Trophoblast cell (in vitro differentiated cells and primary cell): ENCODE measurements at regions not wholly inside any gene's neighbourhood (a gene's known extent, or its start where the extent isn't known, plus 50 kb on each side); places are given as distances from the start of the nearest gene placed in this dataset.

ENCODE experiments used
- DNase-seq, 2 donors: peaks; one replicate each; pipeline ENCODE4 v3.0.0-alpha.2; 2016
- H2AFZ ChIP-seq: 2 replicates; pipeline ENCODE4 v1.6.1; 2013; ENCODE audit warnings: low read length, moderate library complexity, mild to moderate bottlenecking; ENCODE audit not compliant: insufficient read depth, poor library complexity
- H2AK5ac ChIP-seq: 2 replicates; pipeline ENCODE4 v1.6.1; 2013; ENCODE audit warnings: mild to moderate bottlenecking, low read length
- H2BK120ac ChIP-seq: 2 replicates; pipeline ENCODE4 v1.6.1; 2013; ENCODE audit warnings: low read length, mild to moderate bottlenecking, moderate library complexity; ENCODE audit not compliant: insufficient read depth, poor library complexity
- H2BK12ac ChIP-seq: 2 replicates; pipeline ENCODE4 v1.6.1; 2013; ENCODE audit warnings: mild to moderate bottlenecking, low read length, moderate library complexity
- H2BK5ac ChIP-seq: 2 replicates; pipeline ENCODE4 v1.6.1; 2013; ENCODE audit warnings: low read length, low read depth, moderate library complexity, mild to moderate bottlenecking; ENCODE audit not compliant: poor library complexity
- H3K14ac ChIP-seq: 2 replicates; pipeline ENCODE4 v1.6.1; 2013; ENCODE audit warnings: mild to moderate bottlenecking, low read length
- H3K18ac ChIP-seq: 2 replicates; pipeline ENCODE4 v1.6.1; 2013; ENCODE audit warnings: mild to moderate bottlenecking, low read length
- H3K23ac ChIP-seq: 2 replicates; pipeline ENCODE4 v1.6.1; 2013; ENCODE audit warnings: low read length
- H3K27ac ChIP-seq: 2 replicates; pipeline ENCODE4 v1.5.1; 2013; ENCODE audit warnings: low read depth, mild to moderate bottlenecking, inconsistent platforms, low read length, moderate library complexity
- H3K27me3 ChIP-seq: 2 replicates; pipeline ENCODE4 v1.6.1; 2013; ENCODE audit warnings: inconsistent platforms, mild to moderate bottlenecking, low read length, moderate library complexity; ENCODE audit not compliant: insufficient read depth
- H3K36me3 ChIP-seq, 2 experiments: 1 replicate in 1 of 2; 2 replicates in 1 of 2; pipeline ENCODE4 v1.6.1; 2013; ENCODE audit warnings: low read length in 2 of 2, mild to moderate bottlenecking in 2 of 2, moderate library complexity in 1 of 2; ENCODE audit not compliant: insufficient read depth in 2 of 2, control insufficient read depth in 1 of 2
- H3K4ac ChIP-seq: 2 replicates; pipeline ENCODE4 v1.6.1; 2013; ENCODE audit warnings: low read depth, mild to moderate bottlenecking, low read length, moderate library complexity
- H3K4me1 ChIP-seq, 2 experiments: 1 replicate in 1 of 2; 2 replicates in 1 of 2; pipeline ENCODE4 v1.6.1; 2013; ENCODE audit warnings: low read length in 2 of 2, mild to moderate bottlenecking in 2 of 2, moderate library complexity in 1 of 2; ENCODE audit not compliant: insufficient read depth in 2 of 2, control insufficient read depth in 1 of 2
- H3K4me2 ChIP-seq: 2 replicates; pipeline ENCODE4 v1.6.1; 2013; ENCODE audit warnings: inconsistent platforms, mild to moderate bottlenecking, low read length, moderate library complexity
- H3K4me3 ChIP-seq: 2 replicates; pipeline ENCODE4 v1.5.1; 2013; ENCODE audit warnings: mild to moderate bottlenecking, low read depth, low read length, inconsistent platforms
- H3K79me1 ChIP-seq: one replicate; pipeline ENCODE4 v1.6.1; 2013; ENCODE audit warnings: low read length
- H3K79me2 ChIP-seq: 2 replicates; pipeline ENCODE4 v1.6.1; 2013; ENCODE audit warnings: low read length, mild to moderate bottlenecking; ENCODE audit not compliant: control insufficient read depth, insufficient read depth, poor library complexity
- H3K9ac ChIP-seq: 2 replicates; pipeline ENCODE4 v1.6.1; 2013; ENCODE audit warnings: mild to moderate bottlenecking, low read length
- H3K9me3 ChIP-seq: 2 replicates; pipeline ENCODE4 v1.6.1; 2013; ENCODE audit warnings: low read depth, mild to moderate bottlenecking, control low read depth, inconsistent platforms, low read length; ENCODE audit not compliant: insufficient read depth
- H4K12ac ChIP-seq: 2 replicates; pipeline ENCODE4 v1.6.1; 2013; ENCODE audit warnings: low read depth, mild to moderate bottlenecking, low read length, moderate library complexity
- H4K8ac ChIP-seq: 2 replicates; pipeline ENCODE4 v1.6.1; 2013; ENCODE audit warnings: low read depth, mild to moderate bottlenecking, low read length, moderate library complexity
- H4K91ac ChIP-seq: one replicate; pipeline ENCODE4 v1.6.1; 2013; ENCODE audit warnings: low read depth, mild to moderate bottlenecking, low read length, moderate library complexity
- WGBS: extraction: QIAGEN DNeasy Blood & Tissue Kit; methylation state at CpG from one replicate; pipeline ENCODE4 v1.1.7; 2013; ENCODE audit warnings: missing lambda C conversion rate; ENCODE audit not compliant: insufficient read length, insufficient coverage; ENCODE audit errors: extremely low coverage; 5-methylcytosine and 5-hydroxymethylcytosine counted together

DNA sequence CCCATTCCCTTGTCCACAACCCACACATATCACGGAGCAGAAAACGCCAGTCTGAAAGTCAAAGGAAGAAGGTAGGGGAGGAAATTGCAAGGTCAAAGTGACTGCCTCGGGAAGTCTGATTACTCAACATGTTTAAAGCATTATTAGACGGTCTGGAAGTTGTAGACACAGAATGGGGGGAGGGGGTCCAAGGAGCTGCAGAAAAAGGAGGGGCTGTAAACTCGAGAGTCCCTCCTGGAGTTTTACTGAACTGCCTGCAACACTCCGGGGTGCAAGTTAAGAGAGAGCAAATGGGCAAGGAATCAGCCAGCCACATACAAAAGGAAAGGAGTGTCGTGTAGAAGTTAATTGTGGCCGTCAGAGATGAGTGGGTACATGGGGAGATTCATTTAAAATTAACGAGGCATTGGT lies 417.7 kb upstream of the JARID2 start:
- H3K4ac ChIP-seq, result no peak overlapping the region
- H3K18ac ChIP-seq, result no peak overlapping the region
- 100% methylated on average over 2 of the region's 9 CpGs for WGBS
- no peaks in the 10 kb centered on the region for H3K27me3 ChIP-seq
- H3K9ac ChIP-seq, result no peak overlapping the region
- no peaks in the 10 kb centered on the region for H3K9me3 ChIP-seq
- H4K8ac ChIP-seq, result no peak overlapping the region
- no peak overlapping the region for H2AK5ac ChIP-seq
- no peak overlapping the region for H3K27ac ChIP-seq
- H3K4me3 ChIP-seq, result no peak overlapping the region
- no peak overlapping the region for H3K14ac ChIP-seq
- H3K79me1 ChIP-seq, result no peaks in the 10 kb centered on the region
- no peak overlapping the region for H2BK12ac ChIP-seq
- no peaks in the 10 kb centered on the region for H3K4me1 ChIP-seq
- DNase-seq, result no peak
- H2BK120ac ChIP-seq, result no peak overlapping the region
- H3K4me2 ChIP-seq, result no peak overlapping the region
- H4K12ac ChIP-seq, result no peak overlapping the region
- H2AFZ ChIP-seq, result no peak overlapping the region
- no peak overlapping the region for H4K91ac ChIP-seq
- no peaks in the 10 kb centered on the region for H3K36me3 ChIP-seq
- H3K79me2 ChIP-seq, result no peaks in the 10 kb centered on the region
- H3K23ac ChIP-seq, result no peak overlapping the region
- H2BK5ac ChIP-seq, result no peak overlapping the region

DNA sequence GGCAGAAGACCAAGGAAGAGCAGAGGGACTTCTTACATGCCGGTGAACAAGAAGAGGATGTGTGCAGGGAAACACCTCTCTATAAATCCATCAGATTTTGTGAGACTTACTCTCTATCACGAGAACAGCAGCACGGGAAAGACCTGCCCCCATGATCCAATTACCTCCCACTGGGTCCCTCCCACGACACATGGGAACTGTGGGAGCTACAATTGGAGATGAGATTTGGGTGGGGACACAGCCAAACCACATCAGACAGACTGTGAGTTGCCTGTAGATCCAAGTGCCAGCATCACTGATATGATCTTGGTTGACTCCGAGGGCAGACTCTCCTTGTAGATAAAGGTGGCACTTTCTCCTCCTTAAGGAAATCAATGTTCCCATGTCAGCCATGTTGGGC lies 414.8 kb upstream of the JARID2 start:
- Histone ChIP-seq H2BK5ac (no peak overlapping the region), H3K18ac (no peak overlapping the region), H3K14ac (no peak overlapping the region), H3K27me3 (no peaks in the 10 kb centered on the region), H2BK120ac (no peak overlapping the region), H4K12ac (no peak overlapping the region), H4K8ac (no peak overlapping the region), H2BK12ac (no peak overlapping the region), H3K27ac (no peak overlapping the region), H2AK5ac (no peak overlapping the region), H3K79me2 (no peaks in the 10 kb centered on the region), H3K9ac (no peak overlapping the region), H2AFZ (no peak overlapping the region), H3K23ac (no peak overlapping the region), H3K36me3 (no peaks in the 10 kb centered on the region), H3K79me1 (no peaks in the 10 kb centered on the region), H3K4ac (no peak overlapping the region), H4K91ac (no peak overlapping the region), H3K9me3 (no peaks in the 10 kb centered on the region), H3K4me1 (no peaks in the 10 kb centered on the region), H3K4me2 (no peak overlapping the region), H3K4me3 (no peak overlapping the region)
- no peak for DNase-seq
- WGBS, result no CpG with 5 or more reads among the region's 5 CpGs

DNA sequence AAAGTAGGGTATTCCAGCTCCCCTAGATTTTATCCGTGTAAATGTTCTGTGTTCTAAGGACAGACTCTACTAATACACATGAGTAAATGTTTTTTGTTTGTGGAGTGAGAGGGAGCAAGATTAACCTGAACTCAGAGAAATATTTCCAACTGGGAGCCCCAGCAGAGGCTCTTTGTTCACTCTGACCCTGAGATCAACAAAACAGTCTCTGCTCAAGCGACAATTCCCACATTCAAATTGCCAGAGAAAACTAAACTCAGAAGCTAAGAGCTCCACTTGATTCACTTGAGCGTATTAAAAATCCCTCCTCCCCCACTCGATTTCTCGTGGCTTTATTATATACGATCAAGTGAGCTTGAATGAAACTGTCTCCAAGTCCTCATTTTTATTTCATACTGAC lies 413.9 kb upstream of the JARID2 start:
- Histone ChIP-seq H3K79me2 (no peaks in the 10 kb centered on the region), H3K27me3 (no peaks in the 10 kb centered on the region), H3K27ac (no peak overlapping the region), H2AFZ (no peak overlapping the region), H3K79me1 (no peaks in the 10 kb centered on the region), H3K4me2 (no peak overlapping the region), H3K23ac (no peak overlapping the region), H3K18ac (no peak overlapping the region), H2BK5ac (no peak overlapping the region), H2BK12ac (no peak overlapping the region), H3K4me3 (no peak overlapping the region), H4K12ac (no peak overlapping the region), H3K4ac (no peak overlapping the region), H3K9ac (no peak overlapping the region), H2AK5ac (no peak overlapping the region), H3K9me3 (no peaks in the 10 kb centered on the region), H4K8ac (no peak overlapping the region), H3K36me3 (no peaks in the 10 kb centered on the region), H2BK120ac (no peak overlapping the region), H4K91ac (no peak overlapping the region), H3K4me1 (no peaks in the 10 kb centered on the region), H3K14ac (no peak overlapping the region)
- no CpG with 5 or more reads among the region's 6 CpGs for WGBS
- DNase-seq, result no peak

DNA sequence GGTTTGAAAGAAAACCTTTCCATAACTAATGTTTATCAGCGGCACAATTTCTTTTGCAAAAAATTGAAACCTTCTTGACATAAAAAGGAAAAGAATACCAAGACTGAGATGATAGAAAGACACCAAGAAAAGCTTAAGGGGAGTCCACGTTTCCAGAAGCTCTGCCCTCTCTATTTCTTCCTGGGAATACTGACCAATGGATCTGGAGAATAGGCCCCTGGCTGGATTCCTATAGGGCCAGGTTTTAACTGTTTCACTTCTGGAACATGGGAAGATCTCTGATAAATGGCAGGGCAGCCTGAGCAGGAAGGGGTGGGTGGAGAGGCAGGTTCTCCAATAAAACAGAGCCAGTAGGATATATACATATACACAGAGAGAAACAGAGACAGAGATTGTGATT lies 413.4 kb upstream of the JARID2 start:
- Histone ChIP-seq H3K4me1 (no peaks in the 10 kb centered on the region), H3K23ac (no peak overlapping the region), H3K9ac (no peak overlapping the region), H4K8ac (no peak overlapping the region), H2AK5ac (no peak overlapping the region), H2AFZ (no peak overlapping the region), H3K18ac (no peak overlapping the region), H3K36me3 (no peaks in the 10 kb centered on the region), H2BK5ac (no peak overlapping the region), H3K27me3 (no peaks in the 10 kb centered on the region), H3K4me3 (no peak overlapping the region), H3K79me2 (no peaks in the 10 kb centered on the region), H3K27ac (no peak overlapping the region), H4K91ac (no peak overlapping the region), H3K4me2 (no peak overlapping the region), H3K9me3 (no peaks in the 10 kb centered on the region), H2BK120ac (no peak overlapping the region), H2BK12ac (no peak overlapping the region), H3K4ac (no peak overlapping the region), H3K79me1 (no peaks in the 10 kb centered on the region), H4K12ac (no peak overlapping the region), H3K14ac (no peak overlapping the region)
- DNase-seq, result no peak
- no CpG with 5 or more reads among the region's 2 CpGs for WGBS
